ENCODE measurements at regions not wholly inside any gene's neighbourhood (a gene's known extent, or its start where the extent isn't known, plus 50 kb on each side); places are given as distances from the start of the nearest gene placed in this dataset.

DNA sequence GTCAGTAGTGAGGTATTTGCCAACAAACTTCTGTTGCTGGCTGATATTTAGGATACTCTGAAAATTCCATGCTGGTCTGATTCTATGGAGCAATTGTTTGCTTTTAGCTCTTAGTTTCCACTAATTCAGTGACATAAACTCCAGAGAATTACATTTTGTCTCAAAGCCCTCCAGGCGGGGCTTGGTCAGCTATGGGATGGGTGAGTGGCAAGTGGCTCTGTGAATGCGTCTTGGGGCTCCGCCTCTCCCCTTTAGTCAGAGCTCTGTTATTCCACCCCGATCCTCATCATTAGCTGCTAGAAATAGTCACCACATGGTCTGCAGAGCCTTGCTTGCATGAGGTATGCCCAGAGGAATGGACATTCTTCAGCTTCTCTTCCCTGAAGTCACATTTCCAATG lies 540.6 kb downstream of the QKI start:
- no peak for TF ChIP-seq POLR2AphosphoS5 (IDR thresholded peaks at IDR 0.05; ENCODE audit: low read depth, low read length)
- no peak for TF ChIP-seq TAF1 (IDR thresholded peaks at IDR 0.05; ENCODE audit: borderline replicate concordance, insufficient read depth, low read length)
- TF ChIP-seq FOXP2 (optimal IDR thresholded peaks at IDR 0.05; ENCODE audit: borderline replicate concordance, extremely low read depth, extremely low read length, insufficient read depth), result no peak
- no peak for TF ChIP-seq SIN3A (IDR thresholded peaks at IDR 0.05; ENCODE audit: borderline replicate concordance, insufficient read depth, low read length)
- TF ChIP-seq, protein P1, sequence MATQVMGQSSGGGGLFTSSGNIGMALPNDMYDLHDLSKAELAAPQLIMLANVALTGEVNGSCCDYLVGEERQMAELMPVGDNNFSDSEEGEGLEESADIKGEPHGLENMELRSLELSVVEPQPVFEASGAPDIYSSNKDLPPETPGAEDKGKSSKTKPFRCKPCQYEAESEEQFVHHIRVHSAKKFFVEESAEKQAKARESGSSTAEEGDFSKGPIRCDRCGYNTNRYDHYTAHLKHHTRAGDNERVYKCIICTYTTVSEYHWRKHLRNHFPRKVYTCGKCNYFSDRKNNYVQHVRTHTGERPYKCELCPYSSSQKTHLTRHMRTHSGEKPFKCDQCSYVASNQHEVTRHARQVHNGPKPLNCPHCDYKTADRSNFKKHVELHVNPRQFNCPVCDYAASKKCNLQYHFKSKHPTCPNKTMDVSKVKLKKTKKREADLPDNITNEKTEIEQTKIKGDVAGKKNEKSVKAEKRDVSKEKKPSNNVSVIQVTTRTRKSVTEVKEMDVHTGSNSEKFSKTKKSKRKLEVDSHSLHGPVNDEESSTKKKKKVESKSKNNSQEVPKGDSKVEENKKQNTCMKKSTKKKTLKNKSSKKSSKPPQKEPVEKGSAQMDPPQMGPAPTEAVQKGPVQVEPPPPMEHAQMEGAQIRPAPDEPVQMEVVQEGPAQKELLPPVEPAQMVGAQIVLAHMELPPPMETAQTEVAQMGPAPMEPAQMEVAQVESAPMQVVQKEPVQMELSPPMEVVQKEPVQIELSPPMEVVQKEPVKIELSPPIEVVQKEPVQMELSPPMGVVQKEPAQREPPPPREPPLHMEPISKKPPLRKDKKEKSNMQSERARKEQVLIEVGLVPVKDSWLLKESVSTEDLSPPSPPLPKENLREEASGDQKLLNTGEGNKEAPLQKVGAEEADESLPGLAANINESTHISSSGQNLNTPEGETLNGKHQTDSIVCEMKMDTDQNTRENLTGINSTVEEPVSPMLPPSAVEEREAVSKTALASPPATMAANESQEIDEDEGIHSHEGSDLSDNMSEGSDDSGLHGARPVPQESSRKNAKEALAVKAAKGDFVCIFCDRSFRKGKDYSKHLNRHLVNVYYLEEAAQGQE (IDR thresholded peaks at IDR 0.05; ENCODE audit: insufficient read depth in 1 of 2, low read depth in 2 of 2, low read length in 2 of 2), result no peak

DNA sequence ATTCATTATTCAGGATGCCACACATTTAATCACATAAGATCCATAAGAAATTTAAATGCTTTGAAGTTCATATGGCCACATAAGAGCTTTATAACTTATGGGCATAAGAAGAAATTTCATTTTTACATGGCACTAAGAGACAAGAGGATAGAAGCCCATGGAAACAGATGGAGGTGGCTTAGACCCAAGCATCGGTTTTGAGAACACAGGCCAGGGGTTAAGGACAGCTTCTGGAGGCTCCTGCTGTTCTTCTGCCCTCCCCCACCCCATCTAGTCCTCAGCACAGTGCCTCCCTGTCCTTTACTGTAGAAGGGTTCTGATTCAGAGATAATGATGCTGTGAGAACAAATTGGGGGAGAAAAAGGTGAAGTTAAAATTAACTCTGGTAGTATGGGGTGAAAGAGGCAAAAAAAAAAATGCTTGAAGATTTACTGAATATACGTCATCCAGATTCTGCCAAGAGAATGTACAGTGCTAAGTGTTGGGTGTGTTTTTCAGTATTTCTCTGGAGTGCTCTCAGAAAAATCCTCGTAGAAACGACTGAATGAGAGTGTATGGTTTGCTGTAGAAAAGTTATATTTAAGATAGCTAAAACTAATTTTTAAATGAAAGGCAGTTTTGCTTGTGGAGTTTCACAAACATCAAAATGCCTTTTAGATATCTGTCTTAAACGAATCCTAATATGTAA lies 539.7 kb downstream of the QKI start:
- TF ChIP-seq FOXP2 (optimal IDR thresholded peaks at IDR 0.05; ENCODE audit: borderline replicate concordance, extremely low read depth, extremely low read length, insufficient read depth), result no peak
- TF ChIP-seq, protein P1 (IDR thresholded peaks at IDR 0.05; ENCODE audit: insufficient read depth in 1 of 2, low read depth in 2 of 2, low read length in 2 of 2), result no peak
- no peak for TF ChIP-seq SIN3A (IDR thresholded peaks at IDR 0.05; ENCODE audit: borderline replicate concordance, insufficient read depth, low read length)

DNA sequence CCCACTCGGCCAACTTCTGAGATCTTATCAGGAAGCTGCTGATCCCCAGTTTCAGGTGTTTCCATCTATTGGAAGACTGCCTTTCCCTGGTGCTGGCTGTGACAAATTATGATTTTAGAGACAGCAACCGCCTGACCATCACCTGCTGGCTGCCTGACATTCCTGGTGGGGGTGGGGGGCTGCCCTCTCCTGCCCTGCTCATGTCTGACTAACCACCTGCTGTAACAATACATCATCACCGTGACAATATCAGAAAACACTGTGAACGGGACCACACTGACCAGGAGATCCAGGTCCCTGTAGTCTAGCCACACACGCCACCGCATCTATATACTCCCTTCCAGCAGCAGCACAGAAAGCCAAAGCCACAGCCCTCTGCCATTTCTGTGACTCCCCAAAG lies 537.5 kb downstream of the QKI start:
- no peak for TF ChIP-seq SIN3A (IDR thresholded peaks at IDR 0.05; ENCODE audit: borderline replicate concordance, insufficient read depth, low read length)
- TF ChIP-seq, protein P1 (IDR thresholded peaks at IDR 0.05; ENCODE audit: insufficient read depth in 1 of 2, low read depth in 2 of 2, low read length in 2 of 2), result no peak
- no peak for TF ChIP-seq POLR2AphosphoS5 (IDR thresholded peaks at IDR 0.05; ENCODE audit: low read depth, low read length)
- no peak for TF ChIP-seq FOXP2 (optimal IDR thresholded peaks at IDR 0.05; ENCODE audit: borderline replicate concordance, extremely low read depth, extremely low read length, insufficient read depth)
- TF ChIP-seq TAF1 (IDR thresholded peaks at IDR 0.05; ENCODE audit: borderline replicate concordance, insufficient read depth, low read length), result no peak

DNA sequence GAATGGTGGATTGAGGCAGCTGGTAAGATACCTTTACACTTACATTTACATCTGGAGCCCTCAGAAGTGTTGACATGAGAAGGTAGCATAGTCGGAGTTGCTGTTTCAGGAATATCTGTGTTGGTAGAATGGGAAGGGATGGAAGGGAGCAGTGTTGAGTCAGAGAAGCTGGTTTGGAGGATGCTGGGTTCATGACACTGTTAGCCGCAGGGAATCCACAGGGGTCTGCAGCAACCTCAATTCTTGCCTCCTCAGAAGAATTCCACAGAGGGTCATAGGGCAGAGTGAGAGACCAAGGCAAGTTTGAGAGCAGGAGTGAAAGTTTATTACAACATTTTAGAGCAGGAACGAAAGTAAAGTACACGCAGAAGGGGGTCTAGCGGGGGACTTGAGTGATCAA lies 536.8 kb downstream of the QKI start:
- TF ChIP-seq POLR2AphosphoS5 (IDR thresholded peaks at IDR 0.05; ENCODE audit: low read depth, low read length) (no peak), SIN3A (IDR thresholded peaks at IDR 0.05; ENCODE audit: borderline replicate concordance, insufficient read depth, low read length) (no peak), FOXP2 (optimal IDR thresholded peaks at IDR 0.05; ENCODE audit: borderline replicate concordance, extremely low read depth, extremely low read length, insufficient read depth) (no peak), TAF1 (IDR thresholded peaks at IDR 0.05; ENCODE audit: borderline replicate concordance, insufficient read depth, low read length) (no peak)
- TF ChIP-seq, protein P1 (IDR thresholded peaks at IDR 0.05; ENCODE audit: insufficient read depth in 1 of 2, low read depth in 2 of 2, low read length in 2 of 2), result no peak

DNA sequence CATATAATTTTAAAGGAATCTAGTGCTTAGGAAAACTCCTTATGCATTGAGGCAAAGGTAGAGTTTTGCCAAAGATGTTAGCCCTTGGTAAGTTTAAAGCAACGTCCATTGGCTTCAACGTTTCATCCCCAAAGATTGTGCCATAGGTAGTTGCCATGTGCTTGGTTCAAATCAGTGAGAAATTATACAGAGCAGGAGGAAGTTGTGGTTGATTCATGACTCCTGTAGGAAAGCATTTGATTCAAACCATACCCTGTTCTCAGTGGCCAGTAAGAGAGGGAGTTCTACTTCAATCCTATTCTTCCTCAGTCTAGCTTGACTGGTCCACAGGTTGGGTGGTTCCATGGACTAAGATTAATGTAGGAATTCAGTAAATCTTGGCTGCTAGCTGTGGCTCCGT lies 535.6 kb downstream of the QKI start:
- no peak for TF ChIP-seq TAF1 (IDR thresholded peaks at IDR 0.05; ENCODE audit: borderline replicate concordance, insufficient read depth, low read length)
- TF ChIP-seq SIN3A (IDR thresholded peaks at IDR 0.05; ENCODE audit: borderline replicate concordance, insufficient read depth, low read length), result no peak
- TF ChIP-seq POLR2AphosphoS5 (IDR thresholded peaks at IDR 0.05; ENCODE audit: low read depth, low read length), result no peak
- no peak for TF ChIP-seq FOXP2 (optimal IDR thresholded peaks at IDR 0.05; ENCODE audit: borderline replicate concordance, extremely low read depth, extremely low read length, insufficient read depth)
